RWPE2 (cell line): ENCODE measurements at regions not wholly inside any gene's neighbourhood (a gene's known extent, or its start where the extent isn't known, plus 50 kb on each side); places are given as distances from the start of the nearest gene placed in this dataset.

ENCODE experiments used
- ATAC-seq: fragments of 200-7000 bp; cut with Tn5 transposase; 3 replicates; pipeline ENCODE4 v1.9.1; 2021; ENCODE audit warnings: low read depth
- DNase-seq: peaks from one replicate; pipeline ENCODE4 v3.0.0-alpha.2; 2020; ENCODE audit warnings: low spot score
- H3K27ac ChIP-seq: fragments of 450-650 bp; 2 replicates; pipeline ENCODE4 v1.5.1; 2017; ENCODE audit warnings: mild to moderate bottlenecking; ENCODE audit not compliant: poor library complexity, severe bottlenecking
- H3K27me3 ChIP-seq: fragments of 250-450 bp; sonication (Bioruptor Pico); 2 replicates; pipeline ENCODE4 v1.5.1; 2021; ENCODE audit warnings: mild to moderate bottlenecking, moderate library complexity; ENCODE audit not compliant: insufficient read depth, poor library complexity, severe bottlenecking
- H3K36me3 ChIP-seq: fragments of 250-450 bp; sonication (Bioruptor Pico); 2 replicates; pipeline ENCODE4 v1.5.1; 2020; ENCODE audit warnings: low read depth, mild to moderate bottlenecking, moderate library complexity
- H3K4me1 ChIP-seq: fragments of 250-450 bp; sonication (Bioruptor Pico); 2 replicates; pipeline ENCODE4 v1.5.1; 2021; ENCODE audit warnings: mild to moderate bottlenecking, moderate library complexity; ENCODE audit not compliant: insufficient read depth, poor library complexity, severe bottlenecking
- H3K4me3 ChIP-seq: fragments of 250-450 bp; sonication (Bioruptor Pico); 2 replicates; pipeline ENCODE4 v1.5.1; 2021; ENCODE audit warnings: mild to moderate bottlenecking, moderate library complexity; ENCODE audit not compliant: severe bottlenecking
- H3K9me3 ChIP-seq: fragments of 250-450 bp; sonication (Bioruptor Pico); 2 replicates; pipeline ENCODE4 v1.5.1; 2021; ENCODE audit warnings: mild to moderate bottlenecking, moderate library complexity; ENCODE audit not compliant: severe bottlenecking
- CTCF ChIP-seq: fragments of 450-650 bp; IDR thresholded peaks from one replicate; pipeline ENCODE4 v1.5.1; 2017; ENCODE audit warnings: mild to moderate bottlenecking, moderate library complexity; ENCODE audit not compliant: poor library complexity, severe bottlenecking

GRCh38 chr6:104612541-104612940 is 247.2 kb downstream of the HACE1 start:
- H3K9me3 ChIP-seq: no peaks in the 10 kb centered on the region
- H3K27ac ChIP-seq: no peak overlapping the region
- H3K36me3 ChIP-seq: no peaks in the 10 kb centered on the region
- H3K27me3 ChIP-seq: no peaks in the 10 kb centered on the region
- no peak for ATAC-seq
- DNase-seq: no peak
- H3K4me3 ChIP-seq: no peak overlapping the region
- H3K4me1 ChIP-seq: no peaks in the 10 kb centered on the region
- TF ChIP-seq CTCF: no peak

- no peak overlapping the region for H3K27ac ChIP-seq
- no peaks in the 10 kb centered on the region for H3K9me3 ChIP-seq
- H3K4me1 ChIP-seq: no peaks in the 10 kb centered on the region
- no peak for ATAC-seq
- H3K36me3 ChIP-seq: no peaks in the 10 kb centered on the region
- no peak overlapping the region for H3K4me3 ChIP-seq
- no peaks in the 10 kb centered on the region for H3K27me3 ChIP-seq
- TF ChIP-seq CTCF: no peak
- DNase-seq: no peak
Observed at GRCh38 chr6:104608101-104608500, 251.6 kb downstream of the HACE1 start.

- Histone ChIP-seq H3K4me3 (no peak overlapping the region), H3K36me3 (no peaks in the 10 kb centered on the region), H3K27ac (no peak overlapping the region), H3K9me3 (no peaks in the 10 kb centered on the region), H3K4me1 (no peaks in the 10 kb centered on the region), H3K27me3 (no peaks in the 10 kb centered on the region)
- no peak for TF ChIP-seq CTCF
- ATAC-seq (no peak), DNase-seq (no peak)
Observed at GRCh38 chr6:104607501-104607900, 252.2 kb downstream of the HACE1 start.

- no peak for DNase-seq
- Histone ChIP-seq H3K9me3 (no peaks in the 10 kb centered on the region), H3K4me3 (no peak overlapping the region), H3K4me1 (no peaks in the 10 kb centered on the region), H3K27ac (no peak overlapping the region), H3K27me3 (no peaks in the 10 kb centered on the region), H3K36me3 (no peaks in the 10 kb centered on the region)
- no peak for TF ChIP-seq CTCF
- no peak for ATAC-seq
Observed at GRCh38 chr6:104606361-104606760, 253.4 kb downstream of the HACE1 start.

- H3K4me3 ChIP-seq: no peak overlapping the region
- no peaks in the 10 kb centered on the region for H3K4me1 ChIP-seq
- H3K27me3 ChIP-seq: no peaks in the 10 kb centered on the region
- no peak overlapping the region for H3K27ac ChIP-seq
- H3K36me3 ChIP-seq: no peaks in the 10 kb centered on the region
- DNase-seq: no peak
- no peak for TF ChIP-seq CTCF
- H3K9me3 ChIP-seq: no peaks in the 10 kb centered on the region
- no peak for ATAC-seq
Observed at GRCh38 chr6:104604685-104605084, 255.0 kb downstream of the HACE1 start.
